Activated CD4-positive, alpha-beta T cell treated with anti-CD3 and anti-CD28 coated beads for 4 hours (primary cell): ENCODE measurements at regions not wholly inside any gene's neighbourhood (a gene's known extent, or its start where the extent isn't known, plus 50 kb on each side); places are given as distances from the start of the nearest gene placed in this dataset.
"Not testable (repeated sequence)": the region's sequence is repeated elsewhere in the genome, so short reads cannot be mapped to it uniquely, and the experiment has no call there.

Experiments
- DNase-seq, 2 donors: peaks; one replicate each; pipeline ENCODE4 v3.0.0-alpha.2; 2020

GRCh38 chr12:124705545-124706138 is 138.2 kb upstream of the NCOR2 start:
- no peak for DNase-seq

GRCh38 chr12:124704619-124705018 is 137.2 kb upstream of the NCOR2 start:
- DNase-seq: no peak

- no peak for DNase-seq
Observed at GRCh38 chr12:124703856-124704255, 136.4 kb upstream of the NCOR2 start.

- no peak for DNase-seq
Observed at GRCh38 chr12:124702736-124703135, 135.3 kb upstream of the NCOR2 start.

GRCh38 chr12:124700810-124701592 is 133.6 kb upstream of the NCOR2 start:
- DNase-seq: no peak

GRCh38 chr12:124699909-124700308 is 132.5 kb upstream of the NCOR2 start:
- no peak for DNase-seq

GRCh38 chr12:124698998-124699305 is 131.5 kb upstream of the NCOR2 start:
- DNase-seq: no peak

- no peak for DNase-seq
Observed at GRCh38 chr12:124698211-124698997, 131.0 kb upstream of the NCOR2 start.

GRCh38 chr12:124697722-124698121 is 130.3 kb upstream of the NCOR2 start:
- not testable (repeated sequence) for DNase-seq

GRCh38 chr12:124696693-124697476 is 129.5 kb upstream of the NCOR2 start:
- no peak for DNase-seq

- no peak for DNase-seq
Observed at GRCh38 chr12:124695861-124696260, 128.4 kb upstream of the NCOR2 start.

- DNase-seq: no peak
Observed at GRCh38 chr12:124694846-124695497, 127.6 kb upstream of the NCOR2 start.

- DNase-seq: no peak
Observed at GRCh38 chr12:124694250-124694649, 126.8 kb upstream of the NCOR2 start.

- DNase-seq: no peak
Observed at GRCh38 chr12:124693111-124693723, 125.8 kb upstream of the NCOR2 start.

GRCh38 chr12:124692443-124692842 is 125.0 kb upstream of the NCOR2 start:
- DNase-seq: no peak

GRCh38 chr12:124691429-124691828 is 124.0 kb upstream of the NCOR2 start:
- DNase-seq: no peak

- no peak for DNase-seq
Observed at GRCh38 chr12:124689631-124690030, 122.2 kb upstream of the NCOR2 start.

GRCh38 chr12:124688356-124688992 is 121.1 kb upstream of the NCOR2 start:
- DNase-seq: no peak

GRCh38 chr12:124687917-124688316 is 120.5 kb upstream of the NCOR2 start:
- DNase-seq: no peak

- DNase-seq: no peak
Observed at GRCh38 chr12:124687174-124687902, 119.9 kb upstream of the NCOR2 start.
